ENCODE measurements at regions not wholly inside any gene's neighbourhood (a gene's known extent, or its start where the extent isn't known, plus 50 kb on each side); places are given as distances from the start of the nearest gene placed in this dataset.

DNA sequence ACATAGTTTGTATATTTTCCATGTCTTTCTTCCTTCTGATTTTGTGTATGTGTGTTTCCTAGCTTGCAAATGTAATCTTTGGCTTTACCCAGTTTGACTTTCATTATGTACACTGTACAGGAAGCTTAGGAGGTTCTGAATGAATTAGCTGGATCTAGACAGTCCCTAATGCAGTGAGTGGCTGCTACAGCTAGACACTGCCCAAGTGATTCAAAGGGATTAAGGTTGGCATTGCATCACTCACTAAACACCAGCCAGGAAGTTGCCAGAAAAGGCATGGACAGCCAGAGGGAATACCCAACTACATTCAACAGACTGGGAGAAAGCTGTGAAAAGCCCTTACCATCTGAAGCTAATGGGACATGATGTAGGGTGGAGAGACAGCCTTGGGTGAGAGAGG is 316.0 kb upstream of the MEX3C start:
- CTCF ChIA-PET, result no interaction called here
- no peak for ATAC-seq
- no peaks in the 10 kb centered on the region for H3K36me3 Mint-ChIP-seq

DNA sequence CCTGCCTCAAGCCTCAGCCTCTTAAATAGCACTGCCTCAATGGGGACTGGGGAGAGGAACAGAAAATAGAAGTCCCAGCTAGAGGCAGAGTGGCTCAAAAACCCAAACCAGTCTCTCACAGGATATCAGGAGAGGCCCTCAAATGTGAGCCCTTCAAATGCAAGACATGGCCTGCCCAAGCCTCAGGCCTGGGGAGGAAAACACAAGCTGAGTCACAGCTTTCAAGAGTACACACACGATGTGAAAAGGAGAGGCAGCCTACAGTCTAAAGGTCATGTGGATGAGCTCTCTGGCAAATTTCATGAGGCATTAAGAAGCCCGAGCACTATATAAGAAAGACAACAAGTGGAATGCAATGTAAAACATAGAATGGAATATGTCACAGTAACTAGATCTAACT is 316.6 kb upstream of the MEX3C start:
- no peak overlapping the region for H3K27ac Mint-ChIP-seq
- H3K36me3 Mint-ChIP-seq, result no peaks in the 10 kb centered on the region
- DNase-seq (no peak), ATAC-seq (no peak)
- CTCF ChIA-PET, result no interaction called here
- no peaks in the 10 kb centered on the region for H3K9me3 Mint-ChIP-seq (ENCODE audit: low read depth)
- no peaks in the 10 kb centered on the region for H3K4me1 Mint-ChIP-seq
- H3K27me3 Mint-ChIP-seq, result no peaks in the 10 kb centered on the region
- no peak overlapping the region for H3K4me3 Mint-ChIP-seq

More for the DNA sequence above, 316.0 kb upstream of the MEX3C start:
- H3K4me1 Mint-ChIP-seq, result no peaks in the 10 kb centered on the region
- no peak overlapping the region for H3K4me3 Mint-ChIP-seq
- DNase-seq, result no peak
- no peak overlapping the region for H3K27ac Mint-ChIP-seq
- H3K27me3 Mint-ChIP-seq, result no peaks in the 10 kb centered on the region
- H3K9me3 Mint-ChIP-seq (ENCODE audit: low read depth), result no peaks in the 10 kb centered on the region

DNA sequence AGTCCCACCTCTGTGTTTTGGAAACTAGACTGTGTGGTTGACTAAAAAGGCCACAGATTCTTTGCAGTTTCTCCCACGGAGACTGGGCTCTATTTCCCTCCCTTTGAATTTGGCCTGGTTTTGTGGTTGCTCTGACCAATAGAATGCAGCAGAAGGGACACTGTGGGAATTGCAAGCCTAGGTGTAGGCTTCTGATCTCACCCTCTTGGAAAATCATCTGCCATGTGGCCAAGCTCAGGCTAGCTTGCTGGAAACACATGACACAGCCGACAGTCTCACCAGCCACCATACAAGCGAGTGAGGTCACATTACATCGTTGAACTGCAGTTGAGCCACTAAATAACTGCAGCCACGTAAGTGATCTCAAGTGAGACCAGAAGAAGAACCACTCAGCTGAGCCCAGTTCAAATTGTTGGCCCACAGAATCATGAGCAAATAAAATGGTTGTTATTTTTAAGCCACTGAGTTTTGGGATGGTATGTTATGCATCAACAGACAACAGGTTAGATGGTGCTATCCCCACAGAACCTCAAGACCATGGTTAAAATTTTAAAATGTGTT is 319.1 kb upstream of the MEX3C start:
- Mint-ChIP-seq H3K27ac (no peak overlapping the region), H3K9me3 (ENCODE audit: low read depth) (no peaks in the 10 kb centered on the region), H3K4me1 (no peaks in the 10 kb centered on the region), H3K4me3 (no peak overlapping the region), H3K36me3 (no peaks in the 10 kb centered on the region), H3K27me3 (no peaks in the 10 kb centered on the region)
- ATAC-seq (no peak), DNase-seq (no peak)
- CTCF ChIA-PET, result no interaction called here

DNA sequence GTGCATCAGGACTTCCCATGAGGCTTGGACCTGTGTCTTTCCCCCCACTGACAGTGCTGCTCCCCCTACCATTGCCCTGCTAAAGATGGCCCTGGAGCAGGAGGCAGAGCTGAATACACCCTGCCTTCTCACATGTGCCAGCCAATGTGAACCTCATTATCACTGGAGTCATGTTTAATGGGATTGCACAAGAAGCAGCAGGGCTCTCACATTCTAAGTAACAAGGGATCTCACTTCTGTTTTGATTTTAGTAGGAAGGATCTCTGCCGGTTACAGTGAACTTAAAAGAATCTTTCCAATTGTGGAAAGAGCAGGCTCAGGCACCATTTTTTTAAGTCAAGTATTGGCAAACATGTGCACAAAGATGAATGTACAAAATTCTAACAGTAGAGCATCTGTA is 322.1 kb upstream of the MEX3C start:
- DNase-seq (no peak), ATAC-seq (no peak)
- Mint-ChIP-seq H3K36me3 (no peaks in the 10 kb centered on the region), H3K9me3 (ENCODE audit: low read depth) (no peaks in the 10 kb centered on the region), H3K4me3 (no peak overlapping the region), H3K27ac (no peak overlapping the region), H3K27me3 (no peaks in the 10 kb centered on the region), H3K4me1 (no peaks in the 10 kb centered on the region)
- CTCF ChIA-PET, result no interaction called here

DNA sequence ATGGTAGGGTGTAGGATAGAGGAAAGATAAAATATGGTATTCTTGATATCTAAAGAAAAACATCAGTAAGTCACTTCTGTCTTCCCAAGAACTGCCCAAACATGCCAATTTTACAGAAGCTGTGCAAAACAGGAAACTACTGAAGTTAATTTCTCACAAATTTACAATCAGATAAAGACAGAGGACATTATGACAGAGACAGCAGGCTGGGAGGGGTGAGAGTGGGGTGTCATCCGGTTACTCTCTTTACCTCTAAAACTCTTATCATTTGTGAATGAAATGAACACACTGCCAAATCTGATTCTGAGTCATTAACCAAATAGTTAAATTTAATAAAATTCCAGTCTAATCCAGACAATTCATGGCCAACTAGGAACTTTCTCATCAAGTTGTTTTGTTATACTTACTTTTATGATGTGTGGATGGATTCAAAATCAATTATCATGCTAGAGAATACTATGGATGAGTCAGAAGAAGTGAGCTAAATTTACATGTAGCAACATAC is 323.2 kb upstream of the MEX3C start:
- no peak overlapping the region for H3K4me3 Mint-ChIP-seq
- ATAC-seq, result no peak
- no peaks in the 10 kb centered on the region for H3K36me3 Mint-ChIP-seq
- CTCF ChIA-PET, result no interaction called here
- no peaks in the 10 kb centered on the region for H3K9me3 Mint-ChIP-seq (ENCODE audit: low read depth)
- no peaks in the 10 kb centered on the region for H3K27me3 Mint-ChIP-seq
- DNase-seq, result no peak
- H3K4me1 Mint-ChIP-seq, result no peaks in the 10 kb centered on the region
- H3K27ac Mint-ChIP-seq, result no peak overlapping the region

DNA sequence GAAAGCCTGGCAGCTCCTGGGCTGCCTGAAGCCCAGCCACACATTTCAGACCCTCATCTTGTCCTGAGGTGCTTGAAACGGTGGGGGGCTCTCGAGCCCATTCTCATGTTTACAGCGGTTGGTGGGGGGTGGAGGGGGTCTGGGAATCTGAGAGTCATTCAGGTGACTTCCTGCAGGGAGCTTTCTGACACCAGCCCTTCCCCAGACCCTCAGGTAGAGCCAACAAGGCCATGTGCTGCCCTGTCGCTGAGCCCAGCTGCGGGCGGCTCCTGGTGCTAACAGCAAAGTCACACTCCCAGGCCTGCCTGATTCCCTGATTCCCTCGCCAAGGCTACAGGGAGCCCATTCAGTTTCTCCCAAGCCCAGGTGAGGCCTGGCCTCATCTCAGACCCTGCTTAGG is 324.9 kb upstream of the MEX3C start:
- H3K4me1 Mint-ChIP-seq, result no peaks in the 10 kb centered on the region
- no peak overlapping the region for H3K27ac Mint-ChIP-seq
- DNase-seq (no peak), ATAC-seq (no peak)
- no peaks in the 10 kb centered on the region for H3K9me3 Mint-ChIP-seq (ENCODE audit: low read depth)
- CTCF ChIA-PET, result no interaction called here
- H3K27me3 Mint-ChIP-seq, result no peaks in the 10 kb centered on the region
- H3K4me3 Mint-ChIP-seq, result no peak overlapping the region
- H3K36me3 Mint-ChIP-seq, result no peaks in the 10 kb centered on the region

DNA sequence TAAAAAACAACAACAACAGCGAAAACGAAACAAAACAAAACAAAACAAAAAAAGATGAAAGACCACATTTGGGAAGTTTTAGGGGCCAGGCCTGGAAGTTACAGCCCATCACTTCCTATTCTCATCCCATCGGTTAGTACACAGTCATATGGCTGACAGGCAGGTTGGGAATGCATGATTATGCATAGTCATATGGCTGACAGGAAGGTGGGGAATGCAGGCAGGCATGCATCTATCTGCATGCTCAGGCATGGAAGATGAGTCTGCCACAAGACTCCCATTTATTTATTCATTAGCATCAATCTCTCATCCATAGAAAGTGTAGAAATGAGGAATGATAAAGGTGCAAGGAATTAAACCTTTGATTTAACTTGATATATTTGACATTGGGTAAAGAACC is 325.3 kb upstream of the MEX3C start:
- no peaks in the 10 kb centered on the region for H3K4me1 Mint-ChIP-seq
- H3K27me3 Mint-ChIP-seq, result no peaks in the 10 kb centered on the region
- H3K27ac Mint-ChIP-seq, result no peak overlapping the region
- no peaks in the 10 kb centered on the region for H3K9me3 Mint-ChIP-seq (ENCODE audit: low read depth)
- CTCF ChIA-PET, result no interaction called here
- no peak overlapping the region for H3K4me3 Mint-ChIP-seq
- DNase-seq, result no peak
- no peaks in the 10 kb centered on the region for H3K36me3 Mint-ChIP-seq
- ATAC-seq, result no peak

DNA sequence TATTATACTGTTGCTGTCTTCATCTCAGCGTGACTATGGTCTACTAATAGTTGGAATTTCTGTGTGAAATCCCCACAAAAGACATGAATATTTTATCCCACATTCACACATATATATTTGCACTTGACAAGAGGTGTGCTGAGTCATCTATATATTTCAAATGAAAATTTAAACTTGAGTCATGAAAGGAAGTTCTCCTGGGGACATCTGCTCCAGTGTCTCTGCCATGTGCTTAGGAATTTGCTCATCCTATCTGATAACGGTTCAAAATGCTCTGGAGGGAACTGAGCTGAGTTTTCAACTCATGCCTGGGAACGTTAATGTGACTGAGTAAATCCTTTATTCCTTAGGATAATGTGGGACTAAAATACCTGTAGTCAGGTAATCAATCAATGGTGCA is 326.2 kb upstream of the MEX3C start:
- Mint-ChIP-seq H3K4me1 (no peaks in the 10 kb centered on the region), H3K9me3 (ENCODE audit: low read depth) (no peaks in the 10 kb centered on the region), H3K27me3 (no peaks in the 10 kb centered on the region), H3K4me3 (no peak overlapping the region), H3K27ac (no peak overlapping the region), H3K36me3 (no peaks in the 10 kb centered on the region)
- DNase-seq (no peak), ATAC-seq (no peak)
- CTCF ChIA-PET, result no interaction called here

DNA sequence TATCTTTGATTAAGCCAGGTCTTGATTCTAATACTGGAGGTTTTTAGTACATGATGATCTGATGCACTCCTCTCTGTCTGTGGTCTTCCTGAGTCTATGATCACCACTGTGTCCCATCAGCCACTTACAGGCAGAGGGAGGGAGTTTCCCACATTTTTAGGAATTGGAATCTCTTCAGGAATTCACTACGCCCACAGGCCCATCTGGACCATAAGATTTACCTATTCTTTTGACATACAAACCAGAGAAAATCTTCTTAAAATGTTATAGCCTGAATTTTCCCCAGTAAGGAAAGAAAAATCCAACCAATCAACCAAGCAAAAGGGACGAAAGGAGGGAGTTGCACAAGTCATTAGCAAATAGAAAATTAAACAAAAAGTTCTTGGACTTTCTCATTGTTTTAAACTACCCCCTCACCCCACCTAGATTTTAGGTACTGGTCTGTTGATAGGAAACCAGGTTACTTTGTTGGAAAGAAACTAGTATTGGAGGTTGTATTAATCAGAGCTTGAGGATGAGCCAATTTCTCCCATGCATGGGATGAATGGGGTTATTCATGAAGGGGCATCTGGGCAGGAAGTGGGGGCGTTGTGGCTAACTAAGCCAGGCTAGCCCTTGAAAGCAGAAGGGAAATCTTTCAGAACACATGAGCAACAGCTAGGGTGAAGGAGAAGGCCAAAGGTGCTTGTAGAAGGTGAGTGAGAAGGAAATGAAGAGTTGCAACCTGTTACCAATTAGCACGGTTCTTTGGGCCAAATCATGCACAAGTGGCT is 328.2 kb upstream of the MEX3C start:
- H3K4me3 Mint-ChIP-seq, result no peak overlapping the region
- no peaks in the 10 kb centered on the region for H3K27me3 Mint-ChIP-seq
- no peaks in the 10 kb centered on the region for H3K4me1 Mint-ChIP-seq
- ATAC-seq (no peak), DNase-seq (no peak)
- CTCF ChIA-PET, result no interaction called here
- no peaks in the 10 kb centered on the region for H3K9me3 Mint-ChIP-seq (ENCODE audit: low read depth)
- H3K27ac Mint-ChIP-seq, result no peak overlapping the region
- H3K36me3 Mint-ChIP-seq, result no peaks in the 10 kb centered on the region

DNA sequence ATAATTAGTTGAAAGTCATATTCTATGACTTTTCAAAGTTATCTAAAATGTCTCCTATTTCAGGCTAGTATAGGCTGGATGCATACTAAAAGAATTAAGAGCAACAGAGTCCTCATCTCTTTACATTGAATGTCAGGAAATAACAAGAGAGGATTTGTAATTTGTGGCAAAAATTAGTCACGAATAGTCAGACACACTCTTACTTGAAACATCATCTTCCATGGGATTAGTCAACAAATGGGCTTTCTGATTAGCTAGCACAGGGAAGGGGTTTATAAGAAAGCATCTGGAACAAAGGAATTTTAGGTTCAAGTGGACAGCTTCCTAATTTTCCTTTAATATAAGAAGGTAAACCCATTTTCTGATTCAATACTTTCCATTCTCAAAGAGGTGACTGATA is 330.3 kb upstream of the MEX3C start:
- ATAC-seq (no peak), DNase-seq (no peak)
- Mint-ChIP-seq H3K4me3 (no peak overlapping the region), H3K27me3 (no peaks in the 10 kb centered on the region), H3K9me3 (ENCODE audit: low read depth) (no peaks in the 10 kb centered on the region), H3K4me1 (no peaks in the 10 kb centered on the region), H3K27ac (no peak overlapping the region), H3K36me3 (no peaks in the 10 kb centered on the region)
- CTCF ChIA-PET, result no interaction called here

DNA sequence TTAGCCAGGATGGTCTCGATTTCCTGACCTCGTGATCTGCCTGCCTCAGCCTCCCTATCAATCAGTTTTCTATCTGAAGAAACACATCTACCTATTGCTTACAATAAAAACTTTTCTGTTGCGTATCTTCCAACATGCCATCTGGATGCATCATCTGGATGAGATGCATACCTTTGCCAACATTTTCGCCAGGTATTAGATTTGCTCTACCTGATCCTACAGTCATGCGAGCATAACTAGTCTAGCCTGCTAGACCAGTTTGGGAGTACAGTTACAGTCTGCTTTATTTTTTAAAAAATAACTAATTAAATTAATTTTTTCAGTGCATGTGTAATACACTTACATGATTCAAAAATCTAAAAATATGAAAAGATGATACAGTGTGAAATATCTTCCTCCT is 334.0 kb upstream of the MEX3C start:
- Mint-ChIP-seq H3K27me3 (peaks cover 3% of the 10 kb centered on the region), H3K27ac (no peak overlapping the region), H3K4me1 (no peaks in the 10 kb centered on the region), H3K36me3 (no peaks in the 10 kb centered on the region), H3K9me3 (ENCODE audit: low read depth) (no peaks in the 10 kb centered on the region), H3K4me3 (no peak overlapping the region)
- CTCF ChIA-PET, result no interaction called here
- ATAC-seq (no peak), DNase-seq (no peak)

DNA sequence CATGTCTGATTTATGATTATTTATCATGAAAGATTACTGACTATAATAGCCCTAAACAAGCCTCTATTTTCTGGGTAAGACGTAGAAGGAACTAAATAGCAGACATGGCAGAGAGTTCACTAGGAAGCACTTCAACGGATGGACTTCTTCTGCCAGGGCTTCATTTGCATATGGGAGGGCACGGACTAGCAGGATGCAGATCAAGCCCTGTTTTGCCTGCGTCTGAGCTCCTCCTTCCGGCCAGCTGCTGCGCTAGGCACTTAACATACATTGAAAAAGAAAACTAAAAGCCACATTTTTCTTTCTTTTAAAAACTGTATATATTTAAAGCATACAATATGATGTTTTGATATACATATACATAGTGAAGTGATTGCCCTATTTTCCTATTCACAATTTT is 340.0 kb upstream of the MEX3C start:
- H3K4me3 Mint-ChIP-seq, result no peak overlapping the region
- no peak overlapping the region for H3K27ac Mint-ChIP-seq
- peaks cover 3% of the 10 kb centered on the region for H3K27me3 Mint-ChIP-seq
- ATAC-seq (no peak), DNase-seq (peak; percentile 42)
- H3K36me3 Mint-ChIP-seq, result no peaks in the 10 kb centered on the region
- CTCF ChIA-PET, result no interaction called here
- H3K9me3 Mint-ChIP-seq (ENCODE audit: low read depth), result no peaks in the 10 kb centered on the region
- no peaks in the 10 kb centered on the region for H3K4me1 Mint-ChIP-seq

DNA sequence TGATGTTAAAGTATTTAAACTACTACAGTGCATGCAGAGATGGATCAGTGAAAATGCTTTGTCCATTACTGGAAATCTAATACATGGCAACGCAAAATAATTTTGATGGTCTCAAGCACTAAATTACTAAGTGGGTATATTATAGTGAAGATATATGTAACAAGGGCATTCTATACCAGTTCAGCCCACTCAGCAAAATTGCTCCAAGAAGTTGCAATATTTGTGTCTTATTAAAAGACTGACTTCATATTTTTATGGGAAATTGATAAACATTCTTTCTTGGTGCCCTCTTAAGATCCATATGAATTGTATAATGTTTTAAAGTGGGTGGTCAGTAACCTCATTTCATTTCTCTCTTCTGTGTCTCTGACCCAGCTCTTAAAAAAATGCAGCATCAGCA is 343.1 kb upstream of the MEX3C start:
- DNase-seq, result no peak
- Mint-ChIP-seq H3K9me3 (ENCODE audit: low read depth) (no peaks in the 10 kb centered on the region), H3K27me3 (no peaks in the 10 kb centered on the region), H3K4me1 (no peaks in the 10 kb centered on the region), H3K4me3 (no peak overlapping the region), H3K36me3 (no peaks in the 10 kb centered on the region), H3K27ac (no peak overlapping the region)
- CTCF ChIA-PET, result no interaction called here
- ATAC-seq, result no peak

DNA sequence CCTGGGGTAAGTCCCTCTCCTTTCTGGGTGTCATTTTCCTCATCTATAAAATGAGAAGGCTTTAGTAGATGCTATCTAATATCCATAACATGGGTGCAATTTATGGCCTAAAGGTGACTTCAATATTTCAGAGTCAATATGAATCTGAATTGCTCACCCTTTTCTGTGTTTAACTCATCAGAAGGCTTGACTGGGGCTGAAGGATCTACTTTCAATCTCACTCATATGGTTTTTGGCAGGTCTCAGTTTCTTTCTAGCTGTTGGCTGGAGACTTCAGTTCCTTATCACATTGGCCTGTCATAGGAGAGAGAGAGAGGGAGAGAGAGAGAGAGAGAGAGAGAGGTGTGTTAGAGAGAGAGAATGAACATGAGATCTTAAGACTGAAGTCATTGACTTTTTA is 343.7 kb upstream of the MEX3C start:
- Mint-ChIP-seq H3K36me3 (no peaks in the 10 kb centered on the region), H3K27ac (no peak overlapping the region), H3K9me3 (ENCODE audit: low read depth) (no peaks in the 10 kb centered on the region), H3K4me1 (no peaks in the 10 kb centered on the region), H3K4me3 (no peak overlapping the region), H3K27me3 (no peaks in the 10 kb centered on the region)
- CTCF ChIA-PET, result no interaction called here
- DNase-seq (no peak), ATAC-seq (no peak)

All from activated CD8-positive, alpha-beta memory T cell treated with anti-CD3 and anti-CD28 coated beads, Interleukin-2, amount 10 ng/mL, durations not matched to agents 7 days and 5 days (primary cell).